GM19035 (cell line): ENCODE measurements at regions not wholly inside any gene's neighbourhood (a gene's known extent, or its start where the extent isn't known, plus 50 kb on each side); places are given as distances from the start of the nearest gene placed in this dataset.
A peak's percentile ranks its signal among the peaks of the same experiment; 100 is the strongest.

Experiments
- ATAC-seq: cut with Tn5 transposase; IDR thresholded peaks from one replicate; pipeline ENCODE4 v1.9.1; 2021; ENCODE audit not compliant: unreplicated experiment

DNA sequence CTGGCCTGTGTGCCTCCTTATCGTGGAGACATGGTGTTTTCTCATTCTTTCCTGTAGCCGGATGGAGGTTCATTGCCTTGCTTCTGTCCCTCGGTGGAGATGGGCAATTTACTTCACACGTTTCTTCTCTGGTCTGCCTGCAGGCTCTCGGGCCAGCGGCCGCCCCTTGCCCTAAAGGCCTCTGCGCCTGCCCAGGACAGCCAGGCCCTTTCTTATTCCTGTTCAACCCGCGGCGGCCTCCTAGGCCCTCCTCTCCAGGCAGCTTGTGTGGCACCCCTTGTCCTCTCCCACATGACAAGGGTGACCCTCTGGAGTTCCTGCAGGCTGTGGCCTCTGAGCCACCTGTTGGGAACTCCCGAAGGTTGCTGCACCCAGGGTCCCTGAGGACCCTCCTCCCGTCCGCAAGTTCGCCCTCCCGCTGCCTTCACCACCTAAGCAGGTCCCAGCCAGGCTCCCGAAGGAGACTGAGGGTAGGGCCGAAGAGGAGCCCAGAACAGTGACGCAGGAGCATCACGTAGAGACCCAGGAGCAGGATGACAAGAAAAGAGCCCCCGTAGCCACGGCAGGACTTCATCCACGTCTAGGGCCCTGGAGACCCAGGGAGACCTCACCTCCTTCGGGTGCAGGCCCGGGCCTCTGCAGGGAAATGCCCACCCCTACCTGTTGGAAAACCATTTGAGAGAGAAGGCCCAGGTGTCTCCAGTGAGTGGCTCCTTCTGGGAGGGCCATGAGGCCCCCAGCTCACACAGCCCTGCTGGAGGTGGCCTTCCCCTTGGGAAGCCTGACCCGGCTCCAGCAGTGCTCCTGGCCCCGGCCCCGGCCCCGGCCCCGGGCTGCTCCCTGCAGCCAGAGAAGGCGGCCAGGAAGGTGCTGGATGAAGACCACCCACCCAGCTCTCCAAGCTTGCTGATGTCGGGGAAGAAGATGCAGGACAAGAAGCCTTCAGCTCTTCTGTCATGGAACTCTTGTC, 291.4 kb downstream of the TLE4 start:
- ATAC-seq = no peak

DNA sequence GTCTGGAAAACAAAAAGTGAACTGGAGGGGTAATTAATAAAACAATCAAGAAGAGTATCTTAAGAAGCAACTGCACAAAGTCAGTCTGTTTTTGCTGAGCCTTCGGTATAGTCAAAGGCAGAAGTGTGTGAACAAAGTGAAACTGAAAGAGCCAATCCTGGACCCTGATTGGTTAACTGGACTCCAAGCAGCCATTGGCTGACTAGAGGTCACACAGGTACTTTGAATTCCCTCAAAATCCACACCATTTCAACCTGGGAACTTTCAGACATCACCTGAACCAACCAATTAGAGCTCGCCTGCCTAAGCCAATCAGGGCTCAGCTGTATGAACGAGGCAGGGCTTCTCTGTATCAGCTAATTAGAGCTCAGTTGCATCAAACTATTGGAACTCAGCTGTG, 286.7 kb downstream of the TLE4 start:
- no peak for ATAC-seq

DNA sequence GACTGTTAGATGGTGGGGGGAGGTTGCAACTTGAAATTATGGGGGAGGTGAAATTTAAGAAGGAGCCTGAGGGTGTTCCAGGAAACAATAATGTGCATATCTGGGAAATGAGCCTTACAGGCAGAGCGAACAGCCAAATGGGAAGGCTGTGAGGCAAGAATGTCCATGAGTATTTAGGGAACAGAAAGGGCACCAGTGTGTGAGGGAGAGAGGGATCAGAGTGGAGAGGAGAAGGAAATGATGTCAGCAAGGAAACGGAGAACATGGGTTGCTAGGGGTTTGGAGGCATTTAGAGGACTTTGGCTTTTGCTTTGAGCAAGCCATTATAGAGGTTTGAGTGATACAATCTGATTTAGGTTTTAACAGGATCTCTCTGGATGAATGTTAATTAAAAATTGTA, 285.4 kb downstream of the TLE4 start:
- no peak for ATAC-seq

DNA sequence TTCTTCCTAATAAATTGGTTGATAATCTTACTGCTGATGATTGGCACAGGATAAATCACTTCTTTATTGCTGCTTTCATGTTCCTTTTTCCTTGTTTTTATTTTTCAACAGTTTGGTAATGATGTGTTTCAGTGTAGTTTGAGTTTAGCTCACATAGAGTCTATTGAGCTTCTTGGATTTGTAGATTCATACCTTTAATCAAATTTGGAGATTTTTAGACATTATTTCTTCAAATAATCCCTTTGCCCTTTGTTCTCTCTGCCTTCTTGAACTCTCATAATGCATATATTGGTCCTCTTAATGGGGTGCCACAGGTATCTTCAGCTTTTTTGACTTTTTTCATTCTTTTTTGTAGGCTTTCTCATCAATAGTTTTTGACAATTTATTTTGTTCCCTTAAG, 275.3 kb downstream of the TLE4 start:
- no peak for ATAC-seq

DNA sequence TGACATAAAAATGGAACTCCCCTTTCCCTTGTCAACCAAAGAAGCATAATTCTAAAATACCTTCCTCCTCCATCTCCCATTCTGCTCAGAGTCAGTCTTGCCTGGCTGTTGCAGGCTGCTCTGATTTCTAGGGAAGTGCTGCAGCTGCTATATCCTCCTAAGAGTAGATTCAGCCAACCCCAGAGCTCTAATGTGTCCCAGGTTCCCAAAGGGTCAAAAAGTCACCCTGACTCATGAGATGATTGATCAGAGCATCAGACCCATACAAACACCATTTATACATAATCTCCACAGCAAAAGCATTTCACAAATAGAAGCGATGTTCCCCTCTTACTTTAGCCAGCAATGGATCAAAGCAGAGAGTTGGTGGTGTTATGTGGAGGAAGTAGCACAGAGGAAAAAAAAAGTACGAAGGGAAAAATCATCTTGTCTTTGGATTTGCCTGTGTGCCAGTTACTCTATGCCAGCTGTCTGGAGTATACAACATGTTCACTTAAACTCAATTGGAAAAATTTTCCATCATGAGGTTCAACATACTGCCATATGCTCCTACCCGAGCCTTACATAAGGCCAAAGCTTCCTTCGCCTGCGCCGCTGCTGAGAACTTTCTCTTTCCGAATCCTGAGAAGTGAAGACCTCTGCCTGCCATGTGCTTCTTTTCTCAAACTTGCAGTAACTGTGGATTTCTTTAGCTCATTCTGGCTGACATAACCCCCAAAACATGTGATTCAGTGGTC, 258.0 kb downstream of the TLE4 start:
- no peak for ATAC-seq

DNA sequence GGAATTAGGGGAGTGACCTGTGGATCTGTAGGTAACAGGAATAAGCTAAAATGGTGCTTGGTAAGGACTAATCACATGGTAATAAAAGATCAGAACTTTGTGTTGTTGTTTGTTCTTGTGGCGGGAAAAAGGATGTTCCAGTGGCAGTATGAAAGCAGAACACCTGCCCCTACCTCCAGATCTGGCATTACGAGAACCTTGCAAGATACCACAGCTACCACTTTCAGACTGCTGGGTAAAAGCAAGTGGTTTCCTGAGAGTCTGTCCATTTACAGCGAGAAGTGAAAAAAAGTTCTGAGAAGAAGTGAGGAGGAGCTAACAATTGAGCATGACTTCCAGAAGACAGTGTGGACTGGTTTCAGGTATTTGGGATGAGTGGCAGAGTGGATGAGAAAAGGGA, 252.5 kb downstream of the TLE4 start:
- peak; percentile 97 for ATAC-seq

DNA sequence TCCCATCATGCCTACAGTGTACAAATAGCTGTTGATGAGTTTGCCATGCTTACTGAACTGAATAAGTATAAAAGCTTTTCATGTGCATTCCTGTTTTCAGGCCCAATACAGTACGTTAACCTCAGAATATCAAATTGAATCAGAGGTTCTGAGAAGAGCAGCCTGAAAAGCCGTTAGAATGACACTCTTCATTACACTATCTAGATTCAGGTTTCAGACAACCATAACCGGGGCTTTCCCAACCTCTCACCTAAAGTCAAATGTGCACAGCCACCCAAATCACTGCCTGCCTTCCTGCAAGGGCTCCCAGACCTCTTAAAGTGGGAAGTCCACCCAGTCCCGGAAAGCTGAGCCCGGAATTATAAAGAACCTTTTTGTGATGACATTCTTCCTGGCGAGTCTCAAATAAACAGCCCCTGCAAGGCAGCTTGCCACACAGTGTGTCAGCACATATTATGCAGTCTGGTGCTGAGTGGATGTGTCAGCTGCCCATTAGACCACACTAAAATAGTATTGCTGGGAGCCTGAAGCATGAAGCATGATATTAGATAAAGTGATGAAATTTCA, 245.8 kb downstream of the TLE4 start:
- peak; percentile 86 for ATAC-seq

DNA sequence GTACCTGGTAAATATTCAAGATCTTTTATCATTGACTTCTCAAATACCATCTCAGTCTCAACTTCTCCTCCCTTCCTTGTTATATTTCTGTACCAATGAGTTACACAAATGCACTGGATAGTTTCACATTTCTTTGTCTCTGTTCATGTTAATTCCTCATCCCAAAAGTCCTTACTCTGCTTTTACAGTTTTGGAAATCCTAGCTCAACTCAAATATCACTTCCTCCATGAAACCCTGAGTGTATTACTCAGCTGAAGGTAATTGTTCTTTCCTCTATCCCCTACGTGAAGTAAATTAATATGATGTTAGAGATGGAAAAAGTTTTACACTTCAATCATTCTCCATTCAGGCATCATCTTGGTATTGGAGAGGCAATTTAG, 241.5 kb downstream of the TLE4 start:
- ATAC-seq = no peak

DNA sequence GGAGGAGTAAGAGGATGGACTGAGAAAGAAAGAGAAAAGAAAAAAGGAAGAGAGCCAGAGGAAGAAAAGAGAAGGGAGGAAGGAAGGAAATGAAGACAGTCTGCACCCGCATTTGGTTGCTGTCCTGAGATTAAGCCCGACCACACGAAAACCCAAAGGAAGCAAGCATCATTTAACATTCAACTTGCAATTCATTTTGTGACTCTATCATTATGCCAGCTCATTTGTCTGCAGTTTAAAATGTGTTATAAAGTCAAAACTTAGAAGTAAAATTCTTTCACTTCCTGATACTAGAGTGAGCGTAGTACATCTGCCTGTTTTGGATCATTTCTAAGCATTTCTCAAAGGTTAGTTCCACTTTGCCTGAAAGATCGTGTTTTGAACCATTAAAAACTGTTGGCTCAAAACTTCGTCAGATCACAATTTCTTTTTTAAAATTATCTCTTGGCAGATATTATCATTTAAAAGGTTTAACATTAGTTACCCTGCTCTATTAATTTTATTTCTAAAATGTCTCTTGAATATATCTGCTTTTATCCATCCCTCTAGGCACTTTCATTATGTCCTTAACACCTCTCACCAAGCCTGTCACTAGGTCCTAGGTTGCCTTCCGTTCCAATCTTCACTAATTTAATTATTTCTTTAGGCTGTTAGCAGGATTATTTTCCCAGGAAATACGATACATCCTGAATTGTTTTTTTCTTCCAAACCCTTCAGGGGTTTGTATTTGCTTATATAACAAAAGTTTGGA, 240.9 kb downstream of the TLE4 start:
- peak; percentile 82 for ATAC-seq

DNA sequence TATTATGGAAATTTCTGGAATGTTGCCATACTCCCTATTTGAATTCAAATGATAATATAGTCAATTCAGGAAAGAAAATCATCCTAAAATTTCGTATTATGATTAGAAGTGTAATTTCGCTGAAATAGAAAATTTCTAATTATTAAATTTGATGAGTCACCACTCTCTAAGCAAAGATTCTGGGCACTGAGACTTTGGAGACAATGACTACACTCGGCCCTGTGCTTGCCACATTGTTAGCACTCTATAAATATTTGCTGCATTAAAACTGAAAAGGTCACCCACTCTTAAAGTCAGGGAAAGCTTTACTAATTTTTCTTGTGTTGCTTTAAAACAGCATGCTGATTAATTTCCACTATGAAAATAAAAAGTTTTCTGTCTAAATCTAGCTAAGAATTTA, 240.3 kb downstream of the TLE4 start:
- ATAC-seq = peak; percentile 20

DNA sequence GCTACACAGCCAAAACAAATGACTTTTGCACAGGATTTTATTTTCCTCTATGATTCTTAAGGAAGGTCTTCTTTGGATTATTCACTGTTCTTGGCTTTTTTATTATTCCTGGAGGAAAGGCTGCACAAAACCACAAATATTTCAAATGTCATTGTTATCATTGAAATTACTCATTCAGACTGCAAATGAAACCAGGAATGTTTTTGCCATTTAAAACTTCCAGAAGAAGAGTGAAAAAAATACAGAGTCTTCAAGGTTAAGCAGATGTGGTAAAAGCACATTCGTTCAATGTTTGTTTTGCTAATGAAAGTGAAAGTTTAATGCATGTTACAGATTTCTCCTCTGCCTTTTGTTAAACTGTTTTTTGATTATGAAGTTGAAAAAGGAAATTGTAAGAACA, 238.2 kb downstream of the TLE4 start:
- no peak for ATAC-seq

DNA sequence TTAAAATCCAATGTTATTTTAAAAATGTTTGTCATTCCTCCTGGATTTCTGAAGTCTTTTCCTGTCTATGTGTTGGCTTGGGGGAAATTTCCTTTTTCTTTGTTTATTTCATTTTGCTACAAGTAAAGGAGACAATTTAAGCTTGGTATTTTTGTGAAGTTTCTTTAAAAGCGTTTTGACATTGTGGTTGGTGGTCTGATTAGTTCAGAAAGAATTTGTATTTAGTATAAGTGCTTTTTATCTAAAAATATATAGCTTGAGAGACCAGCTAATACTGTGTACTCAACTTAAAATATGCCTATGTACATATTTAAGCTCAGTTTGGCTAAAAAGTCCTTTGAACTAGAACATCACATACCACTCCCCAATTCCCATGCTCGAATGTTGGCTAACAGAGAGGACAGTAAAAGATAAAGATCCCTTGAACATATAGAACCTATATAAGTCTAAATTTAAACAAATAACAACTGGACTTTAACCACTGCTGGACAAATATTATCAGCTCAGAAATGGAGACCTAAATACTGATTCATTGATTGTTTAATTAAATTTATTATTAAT, 237.6 kb downstream of the TLE4 start:
- no peak for ATAC-seq

DNA sequence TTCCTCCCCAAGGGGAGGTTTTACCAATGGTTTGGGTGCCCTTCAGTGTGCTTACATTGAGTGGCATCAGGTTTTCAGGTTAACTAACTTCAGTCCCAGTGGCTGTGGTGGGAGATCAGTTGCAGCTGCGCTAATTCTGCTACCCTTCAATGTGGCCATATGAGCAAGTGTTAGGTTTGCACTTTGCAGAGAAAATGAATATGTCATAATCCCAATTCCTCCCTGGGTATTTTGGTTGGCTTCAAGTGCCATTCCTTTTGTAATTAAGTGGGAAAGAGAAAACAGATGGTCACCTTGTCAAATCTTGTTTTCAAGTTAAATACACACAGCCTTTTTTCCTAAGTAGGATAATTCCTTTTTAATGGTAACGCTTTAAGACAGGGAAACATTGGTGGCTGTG, 236.2 kb downstream of the TLE4 start:
- ATAC-seq = no peak

DNA sequence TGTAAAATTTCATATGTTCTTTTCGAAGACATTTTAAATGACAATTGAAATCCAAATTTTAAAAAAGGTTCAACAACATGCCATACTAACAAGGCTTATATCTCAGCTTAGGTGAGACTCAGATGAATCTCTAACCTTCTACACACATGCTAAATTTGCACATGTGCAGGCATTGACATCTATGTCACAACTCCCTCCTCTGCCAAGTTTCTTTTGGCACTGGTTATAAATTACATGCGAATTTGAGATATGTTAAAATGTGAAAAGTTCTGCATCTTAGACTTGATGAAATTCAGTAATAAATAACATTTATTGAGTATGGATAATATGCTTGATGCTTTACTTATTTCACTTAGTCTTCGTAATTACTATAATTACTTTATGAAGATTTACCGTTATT, 234.3 kb downstream of the TLE4 start:
- no peak for ATAC-seq

DNA sequence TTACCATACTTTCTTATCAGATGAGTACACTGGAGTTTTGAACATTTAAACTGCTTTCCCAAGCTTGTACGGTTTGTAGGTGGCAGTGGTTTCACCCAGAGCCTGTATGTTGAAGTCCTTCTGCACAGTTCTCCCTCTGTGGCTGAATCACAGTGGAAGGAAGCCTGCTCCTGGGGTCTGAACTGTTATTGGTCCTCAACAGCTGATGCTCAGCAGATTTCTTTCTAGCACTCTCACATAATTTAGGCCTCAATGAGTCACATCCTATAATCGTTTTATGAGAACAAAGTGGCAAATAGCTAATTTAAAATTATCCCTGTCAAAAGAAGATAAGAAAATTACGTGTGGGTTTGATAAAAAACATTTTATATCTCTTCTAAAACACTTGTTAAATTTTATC, 229.7 kb downstream of the TLE4 start:
- ATAC-seq = no peak

DNA sequence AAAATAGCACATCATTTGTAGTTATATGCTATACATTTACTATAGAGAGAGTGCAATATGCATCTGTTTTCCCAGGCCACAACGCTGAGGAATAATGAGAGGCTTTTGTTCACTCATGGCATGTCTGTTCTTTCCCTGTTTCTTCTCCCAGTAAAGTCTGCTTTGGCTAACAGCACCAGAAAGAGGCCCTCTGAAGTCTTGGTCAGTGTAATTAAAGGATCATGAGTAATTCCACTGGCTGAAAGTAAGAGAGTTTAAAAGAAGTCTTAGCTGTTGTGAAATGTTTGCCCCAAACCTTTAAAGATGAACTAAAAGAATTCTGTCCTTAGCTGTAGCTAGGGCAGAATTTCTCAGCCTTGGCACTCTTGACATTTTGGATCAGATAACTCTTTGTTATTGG, 228.8 kb downstream of the TLE4 start:
- no peak for ATAC-seq

DNA sequence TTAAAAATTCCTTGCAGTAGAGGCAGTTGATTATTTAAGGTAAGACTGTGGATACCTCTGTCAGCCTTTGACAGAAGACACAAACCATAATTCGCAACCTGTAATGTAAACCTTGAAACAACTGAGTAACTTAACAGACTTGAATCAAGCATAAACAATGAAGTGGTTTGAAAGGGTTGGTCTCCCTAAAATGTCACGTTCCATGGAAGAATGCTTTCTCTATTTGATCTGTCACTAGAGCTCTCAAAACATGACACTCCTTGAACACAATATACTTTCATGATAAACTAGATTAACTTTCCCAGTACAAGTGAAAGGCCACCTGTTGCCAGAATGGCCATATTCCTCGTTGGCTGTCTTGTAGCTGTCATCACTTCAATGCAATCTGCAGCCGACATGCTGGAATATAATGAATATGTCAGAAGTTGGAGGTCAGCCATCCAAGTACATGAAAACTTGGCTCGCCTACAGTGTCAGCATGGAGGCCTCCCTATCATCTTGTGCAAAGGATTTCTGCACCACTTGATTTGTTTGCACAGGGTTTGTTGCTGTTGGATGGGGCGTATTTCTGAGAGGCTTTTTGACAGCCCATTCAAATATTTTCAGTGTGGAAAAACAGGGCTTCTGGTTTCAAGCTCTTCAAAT, 228.0 kb downstream of the TLE4 start:
- no peak for ATAC-seq

DNA sequence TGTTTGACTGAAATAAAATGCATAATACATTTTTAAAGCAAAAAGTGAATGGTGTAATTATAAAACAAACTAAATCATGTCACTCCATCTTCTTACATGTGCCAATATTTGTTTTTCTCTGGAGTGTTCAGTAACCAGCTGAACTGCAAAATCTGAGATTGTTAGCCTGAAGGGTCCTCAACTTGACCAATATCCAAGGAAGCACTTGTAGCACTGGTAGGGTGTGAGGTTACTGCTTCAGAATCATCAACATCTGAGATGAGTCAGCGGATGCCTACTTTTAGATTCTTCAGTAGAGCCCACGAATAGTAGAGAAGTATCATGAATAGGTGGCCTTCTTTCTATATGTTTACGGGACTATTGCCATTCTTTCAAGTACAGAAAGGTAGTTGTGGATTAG, 226.7 kb downstream of the TLE4 start:
- no peak for ATAC-seq

DNA sequence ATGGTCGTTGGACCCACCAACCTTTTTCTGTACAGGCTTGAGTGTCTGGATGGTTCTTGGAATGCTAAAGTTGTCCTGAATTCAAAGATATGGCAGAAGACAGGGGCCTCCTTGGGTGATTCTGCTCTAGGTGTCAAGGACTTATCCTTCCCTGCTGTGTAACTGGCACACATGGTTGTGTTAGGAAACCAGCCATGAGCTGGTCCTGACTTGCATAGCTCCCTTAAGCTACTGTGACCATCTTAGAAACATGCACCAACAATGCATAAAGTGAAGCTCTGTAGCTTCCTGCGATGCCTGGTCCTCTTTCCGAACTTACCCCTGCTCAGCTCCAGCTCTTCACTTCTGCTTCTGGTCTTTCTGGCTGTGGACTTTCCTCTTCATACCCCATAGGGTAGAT, 224.6 kb downstream of the TLE4 start:
- ATAC-seq = no peak

DNA sequence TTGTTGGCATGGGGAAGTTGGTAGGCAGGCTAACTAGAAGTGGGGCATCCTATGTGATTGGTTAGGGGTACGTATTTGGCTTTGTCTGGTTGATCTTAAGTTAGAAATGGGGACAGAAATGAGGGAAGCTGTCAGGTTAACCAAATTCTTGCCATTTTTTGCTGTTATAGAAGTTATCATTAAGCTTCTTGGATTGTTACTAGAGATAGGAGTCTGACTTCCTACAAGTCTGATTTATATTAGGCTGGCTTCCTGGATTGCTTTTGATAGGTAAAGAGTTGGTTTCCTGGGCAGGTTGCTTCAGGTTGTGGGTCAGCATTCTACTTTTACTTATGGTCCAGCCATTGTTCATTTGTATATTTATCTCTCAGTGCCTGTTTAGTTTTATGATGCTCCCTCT, 216.9 kb downstream of the TLE4 start:
- ATAC-seq = no peak

DNA sequence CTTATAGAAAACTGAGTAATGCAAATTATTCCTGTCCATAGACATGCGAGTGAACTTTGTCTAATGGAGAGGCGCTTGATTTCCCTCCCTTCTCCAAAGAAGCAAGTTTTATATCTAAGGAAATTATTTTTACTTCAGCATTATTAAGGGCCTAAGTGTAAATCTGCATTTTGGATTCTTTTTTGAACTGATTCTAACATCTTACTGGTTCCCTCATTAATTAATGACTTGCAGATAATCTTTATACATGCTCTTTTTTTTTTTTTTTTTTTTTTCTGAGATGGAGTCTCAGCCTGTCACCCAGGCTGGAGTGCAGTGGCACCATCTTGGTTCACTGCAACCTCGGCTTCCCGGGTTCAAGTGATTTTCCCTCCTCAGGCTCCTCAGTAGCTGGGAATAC, 209.5 kb downstream of the TLE4 start:
- ATAC-seq = no peak
